H1 (cell line): ENCODE measurements at regions not wholly inside any gene's neighbourhood (a gene's known extent, or its start where the extent isn't known, plus 50 kb on each side); places are given as distances from the start of the nearest gene placed in this dataset.

Experiments
- CBX8 ChIP-seq: fragments of 300-800, 300-1000 bp; sonication (generic); IDR thresholded peaks from 2 replicates; pipeline ENCODE4 v1.7.1; 2016; ENCODE audit warnings: low read depth, low read length, borderline replicate concordance
- CHD2 ChIP-seq: IDR thresholded peaks from 2 replicates; pipeline ENCODE4 v1.6.1; 2012; ENCODE audit warnings: low read length, improper control_type of control experiment
- CTBP2 ChIP-seq: IDR thresholded peaks from 2 replicates; pipeline ENCODE4 v1.7.0; 2011; ENCODE audit warnings: borderline replicate concordance, mild to moderate bottlenecking, moderate library complexity, mixed read lengths, low read length; ENCODE audit not compliant: insufficient read depth, insufficient read length
- EZH2 ChIP-seq: fragments of 200-600 bp; sonication (generic); IDR thresholded peaks from 2 replicates; pipeline ENCODE4 v1.7.1; 2012; ENCODE audit warnings: low read depth, mild to moderate bottlenecking, moderate library complexity, low read length, inconsistent platforms; ENCODE audit not compliant: severe bottlenecking
- RNF2 ChIP-seq: fragments of 200-900, 300-1000 bp; sonication (generic); IDR thresholded peaks from 2 replicates; pipeline ENCODE4 v1.7.1; 2016; ENCODE audit warnings: borderline replicate concordance, low read depth, mild to moderate bottlenecking, antibody characterized with exemption, low read length; ENCODE audit not compliant: poor library complexity, severe bottlenecking; ENCODE audit errors: missing control alignments
- TAF1 ChIP-seq: IDR thresholded peaks from 2 replicates; pipeline ENCODE4 v1.6.1; 2011; ENCODE audit warnings: mild to moderate bottlenecking, low read depth, low read length
- TF ChIP-seq, protein P1 (sequence below): IDR thresholded peaks from 2 replicates; pipeline ENCODE4 v1.6.1; 2012; ENCODE audit warnings: low read length, inconsistent platforms
- TF ChIP-seq, protein P2 (sequence below): IDR thresholded peaks from 2 replicates; pipeline ENCODE4 v1.6.1; 2011; ENCODE audit warnings: low read length, improper control_type of control experiment
- TF ChIP-seq, protein P3 (sequence below): IDR thresholded peaks from 2 replicates; pipeline ENCODE4 v1.6.1; 2011; ENCODE audit warnings: low read depth, mild to moderate bottlenecking, low read length; ENCODE audit not compliant: insufficient read depth

DNA sequence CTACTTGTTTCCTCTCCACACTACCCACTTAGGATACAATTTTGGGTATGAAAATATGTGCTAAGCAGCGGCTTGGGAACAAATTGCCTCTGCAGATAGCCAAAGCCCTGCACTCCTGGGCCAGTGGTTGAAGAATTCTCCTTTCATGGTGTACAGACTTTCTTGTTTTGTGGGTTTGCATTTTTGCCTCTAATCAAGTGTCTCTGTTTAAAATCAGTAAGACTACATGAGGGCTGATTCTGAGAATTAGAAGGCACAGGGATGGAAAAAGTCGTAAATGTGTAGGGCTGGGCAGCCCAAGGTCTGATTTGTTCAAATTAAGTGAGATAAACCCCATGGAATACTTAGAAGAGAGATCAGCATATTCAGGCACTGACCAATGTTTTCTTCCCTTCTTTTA lies 103.7 kb upstream of the CD180 start:
- TF ChIP-seq CHD2 (no peak), RNF2 (no peak), EZH2 (no peak), TAF1 (no peak), CBX8 (no peak), CTBP2 (no peak)
- TF ChIP-seq, protein P1, sequence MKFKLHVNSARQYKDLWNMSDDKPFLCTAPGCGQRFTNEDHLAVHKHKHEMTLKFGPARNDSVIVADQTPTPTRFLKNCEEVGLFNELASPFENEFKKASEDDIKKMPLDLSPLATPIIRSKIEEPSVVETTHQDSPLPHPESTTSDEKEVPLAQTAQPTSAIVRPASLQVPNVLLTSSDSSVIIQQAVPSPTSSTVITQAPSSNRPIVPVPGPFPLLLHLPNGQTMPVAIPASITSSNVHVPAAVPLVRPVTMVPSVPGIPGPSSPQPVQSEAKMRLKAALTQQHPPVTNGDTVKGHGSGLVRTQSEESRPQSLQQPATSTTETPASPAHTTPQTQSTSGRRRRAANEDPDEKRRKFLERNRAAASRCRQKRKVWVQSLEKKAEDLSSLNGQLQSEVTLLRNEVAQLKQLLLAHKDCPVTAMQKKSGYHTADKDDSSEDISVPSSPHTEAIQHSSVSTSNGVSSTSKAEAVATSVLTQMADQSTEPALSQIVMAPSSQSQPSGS: no peak
- TF ChIP-seq, protein P2, sequence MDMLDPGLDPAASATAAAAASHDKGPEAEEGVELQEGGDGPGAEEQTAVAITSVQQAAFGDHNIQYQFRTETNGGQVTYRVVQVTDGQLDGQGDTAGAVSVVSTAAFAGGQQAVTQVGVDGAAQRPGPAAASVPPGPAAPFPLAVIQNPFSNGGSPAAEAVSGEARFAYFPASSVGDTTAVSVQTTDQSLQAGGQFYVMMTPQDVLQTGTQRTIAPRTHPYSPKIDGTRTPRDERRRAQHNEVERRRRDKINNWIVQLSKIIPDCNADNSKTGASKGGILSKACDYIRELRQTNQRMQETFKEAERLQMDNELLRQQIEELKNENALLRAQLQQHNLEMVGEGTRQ: no peak
- TF ChIP-seq, protein P3, sequence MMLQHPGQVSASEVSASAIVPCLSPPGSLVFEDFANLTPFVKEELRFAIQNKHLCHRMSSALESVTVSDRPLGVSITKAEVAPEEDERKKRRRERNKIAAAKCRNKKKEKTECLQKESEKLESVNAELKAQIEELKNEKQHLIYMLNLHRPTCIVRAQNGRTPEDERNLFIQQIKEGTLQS: no peak
